A673 (cell line): ENCODE measurements at regions not wholly inside any gene's neighbourhood (a gene's known extent, or its start where the extent isn't known, plus 50 kb on each side); places are given as distances from the start of the nearest gene placed in this dataset.

ENCODE experiments used
- CTCF ChIP-seq: fragments of 300-800, 200-600 bp; sonication (generic); conservative IDR thresholded peaks from 2 replicates; pipeline ENCODE4 v1.5.1; 2017; ENCODE audit warnings: low read depth, mild to moderate bottlenecking, antibody characterized with exemption, low read length, moderate library complexity, mixed read lengths
- EZH2 ChIP-seq: fragments of 200-600 bp; sonication (generic); IDR thresholded peaks from 2 replicates; pipeline ENCODE4 v1.6.1; 2017; ENCODE audit warnings: borderline replicate concordance, low read depth, mild to moderate bottlenecking, mixed read lengths, antibody characterized with exemption, low read length; ENCODE audit not compliant: poor library complexity, severe bottlenecking

DNA sequence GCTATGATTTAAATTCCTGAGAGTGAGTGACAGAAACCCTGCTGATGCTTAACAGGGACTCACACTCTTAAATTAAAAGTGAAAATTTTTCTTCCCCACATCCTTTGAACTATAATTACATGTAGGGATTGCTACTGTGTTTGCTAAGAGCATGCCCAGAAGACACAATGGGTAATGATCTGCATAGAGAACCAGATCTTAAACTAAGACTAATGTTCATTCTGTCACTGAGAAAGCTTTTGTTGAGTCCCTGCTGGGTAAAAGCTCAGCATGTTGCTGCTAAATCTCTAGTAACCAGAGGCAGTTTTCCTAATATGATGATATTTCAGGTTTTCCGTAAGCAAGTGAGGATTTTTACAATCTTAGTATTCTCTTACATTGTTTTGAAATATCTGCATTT is 424.8 kb upstream of the SMC2 start:
- no peak for TF ChIP-seq CTCF
- TF ChIP-seq EZH2, result no peak
